ENCODE measurements at regions not wholly inside any gene's neighbourhood (a gene's known extent, or its start where the extent isn't known, plus 50 kb on each side); places are given as distances from the start of the nearest gene placed in this dataset.
"Not testable (repeated sequence)": the region's sequence is repeated elsewhere in the genome, so short reads cannot be mapped to it uniquely, and the experiment has no call there.

GRCh38 chr7:12834782-12835181 is 147.3 kb downstream of the ARL4A start:
- DNase-seq = no peak

GRCh38 chr7:12839508-12840153 is 152.2 kb downstream of the ARL4A start:
- DNase-seq = no peak

GRCh38 chr7:12844732-12845131 is 157.3 kb downstream of the ARL4A start:
- not testable (repeated sequence) for DNase-seq

GRCh38 chr7:12847001-12847400 is 159.6 kb downstream of the ARL4A start:
- DNase-seq = no peak

GRCh38 chr7:12851142-12851541 is 163.7 kb downstream of the ARL4A start:
- DNase-seq = no peak

- DNase-seq = no peak
Observed at GRCh38 chr7:12851841-12852240, 164.4 kb downstream of the ARL4A start.

- no peak for DNase-seq
Observed at GRCh38 chr7:12855036-12855435, 167.6 kb downstream of the ARL4A start.

GRCh38 chr7:12859761-12860160 is 172.3 kb downstream of the ARL4A start:
- DNase-seq = no peak

GRCh38 chr7:12861070-12861469 is 173.6 kb downstream of the ARL4A start:
- no peak for DNase-seq

- no peak for DNase-seq
Observed at GRCh38 chr7:12862146-12862545, 174.7 kb downstream of the ARL4A start.

GRCh38 chr7:12864470-12865046 is 177.1 kb downstream of the ARL4A start:
- DNase-seq = no peak

- DNase-seq = no peak
Observed at GRCh38 chr7:12865593-12865992, 178.2 kb downstream of the ARL4A start.

GRCh38 chr7:12866207-12866606 is 178.8 kb downstream of the ARL4A start:
- DNase-seq = no peak

- DNase-seq = no peak
Observed at GRCh38 chr7:12868027-12868426, 180.6 kb downstream of the ARL4A start.

GRCh38 chr7:12870219-12870618 is 182.8 kb downstream of the ARL4A start:
- no peak for DNase-seq

- no peak for DNase-seq
Observed at GRCh38 chr7:12872487-12872886, 185.1 kb downstream of the ARL4A start.

- DNase-seq = no peak
Observed at GRCh38 chr7:12873571-12873970, 186.1 kb downstream of the ARL4A start.

GRCh38 chr7:12879139-12879538 is 191.7 kb downstream of the ARL4A start:
- no peak for DNase-seq

GRCh38 chr7:12881712-12882111 is 194.3 kb downstream of the ARL4A start:
- no peak for DNase-seq

- no peak for DNase-seq
Observed at GRCh38 chr7:12882710-12883109, 195.3 kb downstream of the ARL4A start.

- no peak for DNase-seq
Observed at GRCh38 chr7:12884033-12884432, 196.6 kb downstream of the ARL4A start.

- no peak for DNase-seq
Observed at GRCh38 chr7:12884856-12885440, 197.5 kb downstream of the ARL4A start.

- no peak for DNase-seq
Observed at GRCh38 chr7:12888717-12889116, 201.3 kb downstream of the ARL4A start.

- no peak for DNase-seq
Observed at GRCh38 chr7:12889391-12889790, 202.0 kb downstream of the ARL4A start.

- DNase-seq = no peak
Observed at GRCh38 chr7:12890586-12890985, 203.2 kb downstream of the ARL4A start.

Measured in stimulated activated CD4-positive, alpha-beta T cell treated with anti-CD3 and anti-CD28 coated beads, Interleukin-4, amount 100 ng/mL, for 24 hours (primary cell).